UCSD-AML1 (cell line): ENCODE measurements at regions not wholly inside any gene's neighbourhood (a gene's known extent, or its start where the extent isn't known, plus 50 kb on each side); places are given as distances from the start of the nearest gene placed in this dataset.

ENCODE experiments used
- DNase-seq: peaks from one replicate; lab custom pipeline; 2025; ENCODE audit not compliant: unreplicated experiment; lab: John Stamatoyannopoulos, UW

DNA sequence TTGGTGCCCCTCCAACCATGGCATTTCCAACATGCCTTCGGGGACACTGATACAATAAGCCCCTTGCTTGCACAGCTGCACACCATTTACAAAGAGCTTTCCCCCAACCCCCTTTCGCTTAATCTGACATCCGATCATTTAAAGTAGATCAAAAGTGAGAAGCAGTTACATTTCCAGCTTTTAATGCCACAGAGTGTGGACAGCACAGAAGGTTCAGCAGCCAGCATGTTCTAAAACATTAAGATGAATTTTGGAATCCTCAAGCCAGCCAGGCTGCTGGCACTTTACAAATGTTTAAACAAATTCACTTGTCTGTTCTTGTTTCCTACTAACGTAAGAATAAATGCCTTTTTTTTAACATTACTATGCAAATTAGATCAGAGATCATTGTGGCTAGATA, 284.4 kb upstream of the LDB2 start:
- no peak for DNase-seq

DNA sequence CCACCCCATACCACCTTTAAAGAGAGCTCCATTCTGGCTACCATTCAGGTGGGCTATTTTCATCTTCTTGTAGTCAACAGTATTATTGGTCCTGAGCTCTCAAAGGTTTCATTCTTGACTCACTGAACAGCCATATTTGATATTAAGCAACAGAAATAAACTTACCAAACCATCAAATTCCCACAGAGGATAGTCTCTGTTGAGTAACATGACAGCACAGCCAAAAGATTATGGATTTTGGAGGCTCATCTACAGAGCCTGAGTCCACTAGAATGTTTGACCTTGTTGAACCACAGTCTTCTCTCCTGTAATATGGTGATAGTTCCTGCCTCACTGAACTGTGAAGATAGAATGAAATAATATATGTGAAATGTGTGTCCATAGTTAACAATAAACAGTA, 276.3 kb upstream of the LDB2 start:
- DNase-seq: no peak

DNA sequence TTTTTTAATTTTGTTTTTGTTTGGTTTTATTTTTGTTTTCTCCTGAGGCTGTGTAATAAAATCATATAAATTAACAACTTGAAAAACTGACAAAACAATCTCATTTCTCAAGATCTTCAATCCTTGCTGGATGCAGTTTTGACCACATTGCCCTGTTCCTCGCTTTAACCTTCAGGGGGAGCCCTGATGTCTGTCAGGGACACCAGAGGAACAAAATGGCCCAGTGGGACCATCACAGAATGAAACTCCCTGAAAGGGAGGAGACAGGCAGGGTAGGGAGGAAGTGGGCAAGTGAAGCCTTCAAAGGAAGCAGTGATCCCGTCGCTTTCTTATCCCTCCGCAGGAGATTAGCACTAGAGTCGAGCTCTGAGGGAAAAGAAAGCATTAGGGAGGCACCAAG, 274.9 kb upstream of the LDB2 start:
- no peak for DNase-seq

- no peak for DNase-seq
Observed at GRCh38 chr4:17170131-17170530, 271.7 kb upstream of the LDB2 start.

GRCh38 chr4:17169699-17170098, 271.3 kb upstream of the LDB2 start:
- no peak for DNase-seq

DNA sequence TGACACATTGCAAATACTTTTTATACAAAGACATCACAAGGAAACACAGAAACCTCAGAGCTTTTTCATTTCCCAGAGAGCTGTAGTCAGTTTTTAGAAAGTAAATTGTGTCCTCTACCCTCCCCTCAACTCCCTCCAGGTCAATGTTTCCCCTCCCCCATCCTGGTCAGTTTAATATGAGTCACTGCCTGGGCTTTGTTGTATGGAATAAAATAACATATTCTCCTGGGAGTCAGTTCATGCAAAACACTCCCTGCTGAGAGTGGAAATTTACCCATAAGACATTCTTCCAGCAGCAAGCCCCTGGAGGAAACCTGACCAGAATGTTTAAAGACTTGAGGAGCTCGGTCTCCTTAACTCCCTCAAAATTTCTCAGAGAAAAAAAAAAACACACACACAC, 270.1 kb upstream of the LDB2 start:
- no peak for DNase-seq

DNA sequence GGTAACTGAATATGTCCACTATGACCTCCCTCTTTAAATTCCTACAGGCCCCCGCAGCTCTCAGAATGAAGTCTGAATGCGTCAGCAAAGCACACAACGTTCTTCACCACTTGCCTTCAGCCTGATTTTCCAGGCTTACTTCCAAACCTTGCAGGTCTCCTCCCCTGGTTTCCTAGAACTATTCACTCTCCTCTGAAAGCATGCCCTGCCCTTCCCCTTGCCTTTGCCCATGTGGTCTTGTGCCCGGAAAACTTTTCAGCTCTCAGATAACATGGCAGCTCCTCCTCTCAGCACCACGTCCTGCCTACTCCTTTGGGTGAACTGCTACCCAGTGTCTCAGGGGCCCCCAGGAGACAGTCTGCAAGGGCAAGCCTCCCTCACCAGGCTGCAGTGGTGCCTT, 268.5 kb upstream of the LDB2 start:
- DNase-seq: no peak

DNA sequence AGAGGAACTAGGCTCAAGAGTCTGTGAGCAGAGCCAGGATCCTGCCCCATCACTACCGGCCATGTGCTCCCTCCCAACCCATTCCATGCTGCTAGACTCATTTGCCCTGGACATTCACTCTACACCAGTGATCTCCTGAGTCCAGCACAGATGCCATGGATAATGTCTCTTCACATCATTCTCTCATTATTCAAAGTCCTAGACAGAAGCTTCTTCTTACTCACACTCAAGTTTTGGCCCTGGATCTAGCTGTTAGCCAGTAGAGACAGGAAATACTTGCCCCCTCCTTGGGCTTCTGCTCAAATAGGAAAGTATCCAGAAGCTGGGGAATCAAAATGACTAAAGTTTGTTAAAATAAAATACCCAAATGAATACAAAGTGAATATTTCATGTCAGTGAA, 266.8 kb upstream of the LDB2 start:
- no peak for DNase-seq

- no peak for DNase-seq
Observed at GRCh38 chr4:17164666-17165065, 266.2 kb upstream of the LDB2 start.

- DNase-seq: no peak
Observed at GRCh38 chr4:17163156-17163771, 264.8 kb upstream of the LDB2 start.

DNA sequence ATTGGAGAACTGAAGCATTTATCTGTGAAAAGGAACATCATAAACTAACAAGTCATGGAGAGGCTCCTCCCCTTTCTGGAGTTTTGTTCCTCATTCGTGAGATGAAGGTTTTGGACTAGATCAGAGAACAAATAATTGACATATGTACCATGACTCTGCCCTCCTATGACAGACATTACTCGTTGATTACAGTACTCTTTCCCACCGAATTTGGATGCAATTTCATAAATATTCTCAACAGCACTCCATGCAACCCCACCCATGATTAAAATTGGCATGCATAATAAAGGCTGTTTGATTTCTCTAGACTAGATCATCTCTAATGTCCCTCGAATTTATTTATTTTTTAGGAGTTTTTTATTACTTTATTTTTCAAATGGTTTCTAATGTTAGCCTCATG, 258.9 kb upstream of the LDB2 start:
- no peak for DNase-seq

- DNase-seq: no peak
Observed at GRCh38 chr4:17155486-17155885, 257.0 kb upstream of the LDB2 start.

- DNase-seq: no peak
Observed at GRCh38 chr4:17153572-17153971, 255.1 kb upstream of the LDB2 start.

GRCh38 chr4:17152941-17153540, 254.6 kb upstream of the LDB2 start:
- no peak for DNase-seq

GRCh38 chr4:17142232-17142711, 243.8 kb upstream of the LDB2 start:
- DNase-seq: no peak

GRCh38 chr4:17138847-17139246, 240.4 kb upstream of the LDB2 start:
- no peak for DNase-seq

GRCh38 chr4:17134565-17134964, 236.1 kb upstream of the LDB2 start:
- no peak for DNase-seq

GRCh38 chr4:17134100-17134499, 235.7 kb upstream of the LDB2 start:
- DNase-seq: no peak

DNA sequence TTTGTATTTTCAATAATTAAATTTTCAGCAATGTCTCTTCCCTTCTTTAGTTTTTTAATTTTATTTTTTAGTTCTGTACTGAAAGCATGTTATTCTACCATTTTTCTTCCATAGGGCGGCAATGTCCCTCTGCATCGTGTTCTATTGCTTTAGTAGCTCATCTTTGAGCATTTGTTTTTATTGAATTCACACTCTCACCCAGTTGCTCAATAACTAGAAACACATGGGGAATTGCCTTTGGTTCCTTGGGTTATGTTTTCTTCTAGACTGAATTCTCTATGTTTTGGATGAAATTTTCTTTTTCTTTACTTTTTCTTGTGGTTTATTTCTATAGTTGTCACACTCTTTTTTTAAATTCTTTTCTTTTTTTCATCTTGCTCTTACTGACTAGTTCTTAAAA, 233.8 kb upstream of the LDB2 start:
- no peak for DNase-seq

DNA sequence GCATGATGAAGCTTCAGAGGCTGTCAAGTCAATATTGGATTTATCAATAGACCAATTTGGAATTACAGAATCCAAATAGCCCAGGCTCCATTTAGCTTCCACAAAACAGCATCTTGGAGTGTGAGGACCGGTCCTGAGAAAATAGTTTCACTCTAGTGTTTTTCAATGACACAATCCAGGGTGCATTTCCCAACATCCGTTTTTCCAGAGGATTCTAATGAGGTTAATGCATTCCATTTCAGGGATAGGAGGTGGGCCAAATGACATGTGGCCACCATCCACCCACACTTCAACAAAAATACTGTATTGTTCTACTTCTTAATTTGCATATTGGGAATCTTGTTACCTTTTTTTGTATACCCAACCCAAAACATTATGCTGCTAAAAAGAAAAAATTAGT, 229.8 kb upstream of the LDB2 start:
- DNase-seq: no peak

DNA sequence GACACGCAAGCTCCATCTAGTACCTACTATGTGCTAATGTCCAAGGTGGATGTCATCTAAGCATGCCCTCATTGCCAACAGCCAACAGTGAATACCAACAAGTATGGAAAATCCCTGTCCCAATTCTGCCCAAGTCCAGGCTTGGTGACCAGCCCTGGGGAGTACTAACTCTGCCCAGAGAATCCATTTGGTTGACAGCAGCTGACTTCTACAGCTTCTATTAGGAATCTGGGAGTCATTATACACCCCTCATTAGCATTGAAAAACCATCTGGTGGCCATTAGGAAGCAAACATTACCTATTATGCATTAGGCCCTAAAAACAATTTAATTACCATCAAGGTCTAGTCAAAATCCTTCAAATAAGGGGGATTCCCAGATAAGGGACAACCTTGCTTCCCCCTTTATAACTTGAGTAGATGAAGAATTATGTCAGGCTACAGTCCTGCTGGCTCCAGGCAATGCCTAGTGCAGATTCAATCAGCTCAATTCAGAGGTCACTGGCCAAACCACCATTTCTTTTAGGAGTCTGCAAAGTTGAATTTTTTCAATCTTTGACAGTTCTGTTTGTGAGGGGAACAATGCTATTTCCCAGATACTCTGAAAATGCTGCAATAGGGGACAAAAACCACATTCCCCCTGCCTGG, 228.0 kb upstream of the LDB2 start:
- DNase-seq: no peak

- DNase-seq: no peak
Observed at GRCh38 chr4:17124767-17125166, 226.3 kb upstream of the LDB2 start.

DNA sequence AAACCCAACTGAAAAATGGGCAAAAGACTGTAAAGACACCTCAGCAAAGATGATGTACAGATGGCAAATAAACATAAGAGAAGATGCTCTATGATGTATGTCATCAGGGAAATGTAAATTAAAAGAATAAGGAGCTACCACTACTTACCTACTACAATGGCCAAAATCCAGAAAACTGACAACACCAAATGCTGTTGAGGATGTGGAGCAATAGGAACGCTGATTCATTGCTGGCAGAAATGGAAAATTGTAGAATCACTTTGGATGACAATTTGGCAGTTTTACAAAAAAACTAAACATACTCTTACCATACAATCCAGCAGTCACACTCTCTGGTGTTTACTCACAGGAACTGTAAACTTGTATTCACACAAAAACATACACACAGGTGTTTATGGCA, 222.3 kb upstream of the LDB2 start:
- no peak for DNase-seq
